DMS53 (cell line): ENCODE measurements at regions not wholly inside any gene's neighbourhood (a gene's known extent, or its start where the extent isn't known, plus 50 kb on each side); places are given as distances from the start of the nearest gene placed in this dataset.

Experiments
- DNase-seq: peaks from one replicate; lab custom pipeline; 2025; lab: John Stamatoyannopoulos, UW

DNA sequence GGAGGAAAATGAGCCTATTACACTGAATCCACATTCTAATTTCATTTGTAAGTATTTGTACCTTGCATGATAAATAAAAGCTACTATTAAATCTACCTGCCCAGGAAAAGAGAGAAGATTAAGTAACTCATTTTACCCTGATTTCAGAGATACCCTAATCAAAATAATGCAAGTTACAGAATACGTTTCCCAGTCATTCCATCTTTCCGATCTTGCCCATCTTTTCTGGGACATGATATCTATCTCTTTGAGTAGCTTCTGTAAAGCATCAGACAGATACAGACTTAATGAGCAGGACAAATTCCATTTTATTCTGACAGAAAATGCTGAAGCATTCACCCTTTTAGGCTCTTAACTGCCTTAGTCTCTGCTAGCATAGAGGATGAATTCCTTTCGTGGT is 56.6 kb downstream of the SPRY2 start:
- DNase-seq, result no peak

GRCh38 chr13:80278706-80279105 is 62.2 kb downstream of the SPRY2 start:
- no peak for DNase-seq

GRCh38 chr13:80276371-80277289 is 64.3 kb downstream of the SPRY2 start:
- peak; percentile 89 for DNase-seq

- no peak for DNase-seq
Observed at GRCh38 chr13:80274643-80275042, 66.3 kb downstream of the SPRY2 start.

DNA sequence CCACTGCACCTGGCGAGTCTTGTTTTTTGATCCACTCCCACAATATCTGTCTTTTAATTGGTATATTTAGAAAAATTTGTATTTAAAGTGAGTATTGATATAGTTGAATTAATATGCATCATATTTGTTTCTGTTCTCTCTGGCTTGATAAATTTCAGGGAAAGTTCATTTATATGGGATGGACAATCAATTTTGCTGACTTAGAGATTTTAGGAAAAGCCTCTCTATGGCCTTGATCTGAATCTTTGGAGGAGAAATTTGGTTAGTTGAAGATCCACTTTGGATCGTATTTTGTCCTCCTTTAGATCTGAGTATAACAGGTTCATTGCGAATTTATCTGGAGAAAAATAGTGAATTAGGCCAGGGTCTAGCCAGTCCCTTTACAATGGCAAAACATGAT is 67.2 kb downstream of the SPRY2 start:
- no peak for DNase-seq

DNA sequence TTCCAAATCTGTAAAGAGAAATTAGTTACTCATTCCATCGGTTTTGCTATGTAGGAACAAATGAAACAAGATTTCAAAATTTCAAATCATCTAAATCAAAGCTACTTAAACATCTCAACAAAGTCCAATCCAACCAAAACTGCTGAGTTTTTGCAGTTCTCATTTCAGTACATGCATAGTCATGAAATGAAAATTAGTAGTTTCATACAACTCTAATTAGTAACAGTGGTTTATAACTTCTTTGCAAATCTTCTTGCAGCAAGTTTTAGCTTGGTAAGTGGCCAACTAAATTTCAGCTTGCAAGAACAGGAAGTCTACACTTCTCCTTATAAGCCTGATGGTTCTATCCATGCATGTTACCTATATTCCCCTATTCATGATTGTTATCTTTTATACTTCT is 75.6 kb downstream of the SPRY2 start:
- no peak for DNase-seq

DNA sequence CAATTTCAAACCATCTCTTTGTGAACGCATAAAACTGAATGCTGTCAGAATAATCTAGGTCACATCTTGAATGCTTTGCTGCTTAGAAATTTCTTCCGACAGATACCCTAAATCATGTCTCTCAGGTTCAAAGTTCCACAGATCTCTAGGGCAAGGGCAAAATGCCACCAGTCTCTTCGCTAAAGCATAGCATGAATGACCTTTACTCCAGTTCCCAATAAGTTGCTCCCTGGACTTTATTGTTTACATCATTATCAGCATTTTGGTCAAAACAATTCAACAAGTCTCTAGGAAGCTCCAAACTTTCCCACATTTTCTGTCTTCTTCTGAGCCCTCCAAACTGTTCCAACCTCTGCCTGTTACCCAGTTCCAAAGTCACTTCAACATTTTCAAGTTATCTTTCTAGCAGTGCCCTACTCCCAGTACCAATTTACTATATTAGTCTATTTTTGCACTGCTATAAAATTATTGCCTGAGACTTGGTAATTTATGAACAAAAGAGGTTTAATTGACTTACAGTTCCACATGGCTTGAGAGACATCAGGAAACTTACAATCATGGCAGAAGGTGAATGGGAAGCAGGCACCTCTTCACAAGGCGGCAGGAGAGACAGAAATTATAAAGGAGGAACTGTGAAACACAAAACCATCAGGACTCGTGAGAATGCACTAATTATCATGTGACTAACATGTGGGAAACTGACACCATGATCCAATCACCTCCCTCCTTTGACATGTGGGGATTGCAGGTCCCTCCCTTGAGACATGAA is 77.0 kb downstream of the SPRY2 start:
- no peak for DNase-seq

GRCh38 chr13:80262051-80262695 is 78.8 kb downstream of the SPRY2 start:
- no peak for DNase-seq

DNA sequence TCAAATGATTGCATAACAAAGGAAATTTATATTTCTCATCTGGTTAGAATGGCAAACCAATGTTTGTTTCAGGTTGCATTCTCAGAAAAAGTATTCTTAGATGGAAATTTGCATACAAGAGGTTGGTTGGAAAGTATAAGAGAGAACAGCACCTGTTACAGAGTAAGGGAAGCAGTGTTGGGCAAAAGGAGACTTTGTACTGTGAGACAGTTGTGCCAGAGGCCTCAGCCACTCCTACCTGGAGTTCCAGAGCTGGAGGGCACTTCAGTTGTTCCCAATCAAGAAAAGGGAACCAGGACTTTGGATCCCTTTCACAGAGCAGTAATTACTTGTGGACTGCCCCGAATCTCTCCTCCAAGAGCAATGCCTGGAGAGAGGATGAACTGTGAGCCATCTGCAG is 81.8 kb downstream of the SPRY2 start:
- no peak for DNase-seq

- no peak for DNase-seq
Observed at GRCh38 chr13:80256352-80256932, 84.5 kb downstream of the SPRY2 start.

- DNase-seq, result no peak
Observed at GRCh38 chr13:80255946-80256345, 85.0 kb downstream of the SPRY2 start.

DNA sequence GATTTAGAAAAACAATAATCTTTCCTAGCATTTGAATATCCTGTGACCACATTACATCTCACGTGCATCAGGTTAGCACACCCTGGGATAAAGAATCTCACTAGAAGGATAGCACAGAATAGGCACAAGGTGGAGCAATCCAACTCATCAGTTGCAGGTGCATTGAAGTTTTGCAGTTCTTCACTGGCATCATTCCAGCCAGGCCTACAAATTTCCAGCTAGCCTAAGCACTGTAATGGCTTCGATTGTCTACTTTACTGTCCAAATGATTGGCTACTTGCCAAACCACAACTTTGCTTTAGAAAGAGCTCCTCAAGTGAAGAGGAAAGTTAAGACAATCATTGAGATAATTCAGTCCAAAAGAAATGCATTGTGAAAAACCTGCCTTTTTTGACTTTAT is 89.5 kb downstream of the SPRY2 start:
- peak; percentile 34 for DNase-seq

DNA sequence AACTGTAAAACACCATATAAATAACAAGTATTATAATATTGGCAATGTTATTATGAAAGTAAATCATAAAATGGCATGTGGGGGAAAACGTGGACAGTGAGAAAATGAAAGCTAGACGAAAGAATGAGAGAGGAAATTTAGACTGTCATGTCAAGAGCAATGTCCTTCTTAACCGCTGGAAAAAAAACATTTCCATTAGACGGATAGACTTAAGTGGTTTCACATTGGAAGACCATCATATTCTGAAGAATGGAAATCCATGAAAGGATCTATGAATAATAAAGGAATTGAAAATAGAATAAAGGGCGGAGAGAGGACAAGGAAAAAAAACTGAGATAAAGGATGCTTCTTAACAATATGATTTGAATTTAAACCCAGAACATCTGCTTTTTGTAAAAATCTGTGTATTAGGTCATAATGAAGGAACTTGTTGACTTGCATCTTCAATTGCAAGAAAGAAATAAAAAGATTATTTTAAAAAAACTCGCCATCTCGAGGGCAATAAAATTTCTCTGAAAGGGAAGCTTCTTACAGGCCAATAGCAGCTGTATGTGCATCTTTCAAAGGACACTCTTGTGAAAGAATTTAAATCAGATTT is 90.6 kb downstream of the SPRY2 start:
- no peak for DNase-seq

- no peak for DNase-seq
Observed at GRCh38 chr13:80249516-80250212, 91.3 kb downstream of the SPRY2 start.

GRCh38 chr13:80245162-80245733 is 95.7 kb downstream of the SPRY2 start:
- no peak for DNase-seq

- no peak for DNase-seq
Observed at GRCh38 chr13:80244574-80244973, 96.4 kb downstream of the SPRY2 start.

DNA sequence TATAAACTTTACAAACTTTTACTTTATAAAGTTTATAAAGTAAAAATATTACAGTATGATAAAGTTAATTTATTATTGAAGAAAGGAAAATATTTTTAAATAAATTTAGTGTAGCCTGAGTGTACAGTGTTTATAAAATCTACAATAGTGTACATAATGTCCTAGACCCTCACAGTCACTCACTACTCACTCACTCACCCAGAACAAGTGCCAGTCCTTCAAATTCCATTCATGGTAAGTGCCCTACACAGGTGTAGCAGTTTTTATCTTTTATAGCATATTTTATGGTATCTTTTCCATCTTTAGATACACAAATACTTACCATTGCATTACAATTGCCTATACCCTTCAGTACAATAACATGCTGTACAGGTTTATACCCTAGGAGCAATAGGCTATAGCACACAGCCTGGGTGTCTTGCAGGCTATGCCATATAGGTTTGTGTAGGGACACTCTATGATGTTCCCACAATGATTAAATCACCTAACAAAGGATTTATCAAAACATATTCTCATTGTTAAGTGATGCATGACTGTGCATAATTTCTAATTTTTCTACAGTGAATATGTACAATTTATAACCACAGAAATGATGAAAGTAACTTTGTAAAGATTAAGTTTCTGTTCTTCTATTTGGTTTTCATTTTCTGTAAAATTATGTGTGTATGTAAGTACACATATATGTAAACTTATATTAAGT is 98.0 kb downstream of the SPRY2 start:
- no peak for DNase-seq

DNA sequence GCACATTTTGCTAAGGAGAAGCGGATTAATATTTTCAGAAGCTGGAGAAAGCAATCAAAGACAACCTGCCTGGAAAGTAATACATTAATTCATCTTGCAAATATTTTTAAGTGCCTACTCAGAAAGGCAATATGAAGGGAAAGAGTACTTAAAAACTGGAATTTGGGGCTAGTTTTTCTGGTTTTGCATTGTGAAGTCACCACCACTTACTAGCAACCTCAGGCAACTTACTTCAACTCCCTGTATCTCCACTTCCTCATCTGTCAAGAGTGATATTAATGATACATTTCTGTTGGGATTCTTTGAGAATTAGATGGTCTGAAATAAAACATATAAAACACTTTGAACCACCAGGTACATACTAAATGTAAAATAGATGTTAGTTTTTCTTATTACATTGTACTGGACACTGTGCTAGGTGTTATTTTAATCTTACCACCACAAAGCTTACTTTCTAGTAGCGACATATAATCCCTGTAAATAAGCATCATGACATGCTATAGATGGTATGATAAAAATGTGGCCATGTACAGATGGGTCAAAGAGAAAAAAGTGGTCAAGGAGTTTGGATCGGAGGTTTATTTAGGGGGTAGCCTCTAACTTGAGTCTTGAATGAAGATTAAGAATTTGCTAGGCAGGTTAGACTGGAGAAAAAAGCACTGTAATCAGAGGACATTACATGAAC is 101.2 kb downstream of the SPRY2 start:
- DNase-seq, result peak; percentile 38

- no peak for DNase-seq
Observed at GRCh38 chr13:80239116-80239515, 101.8 kb downstream of the SPRY2 start.

GRCh38 chr13:80237646-80238045 is 103.3 kb downstream of the SPRY2 start:
- no peak for DNase-seq
